ENCODE measurements at regions not wholly inside any gene's neighbourhood (a gene's known extent, or its start where the extent isn't known, plus 50 kb on each side); places are given as distances from the start of the nearest gene placed in this dataset.

DNA sequence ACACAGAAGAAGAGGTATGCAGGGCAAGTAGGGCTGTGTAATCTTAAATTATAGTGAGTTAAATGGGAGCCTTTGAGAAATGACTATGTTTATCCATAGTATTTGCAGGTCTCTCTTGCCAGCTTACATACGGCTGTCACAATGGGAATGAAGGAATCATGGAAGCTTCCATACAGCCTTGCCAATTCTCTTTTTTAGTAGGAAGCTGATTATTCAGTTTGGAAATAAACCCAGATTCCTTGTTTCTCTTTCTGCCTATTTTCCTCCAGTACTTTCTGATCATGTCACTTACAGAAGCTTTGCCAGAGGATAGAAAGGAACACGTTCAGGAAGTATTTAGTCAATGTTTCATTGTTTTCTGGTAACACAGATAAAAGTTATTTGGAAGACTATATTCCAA is 217.4 kb upstream of the DIO2 start:
- Mint-ChIP-seq H3K9me3 (ENCODE audit: insufficient read depth) (no peaks in the 10 kb centered on the region), H3K27me3 (no peaks in the 10 kb centered on the region), H3K4me1 (no peaks in the 10 kb centered on the region), H3K4me3 (no peak overlapping the region), H3K27ac (no peak overlapping the region)
- ChIA-PET POLR2A (no interaction called here), CTCF (no interaction called here)
- Histone ChIP-seq H3K9me3 (ENCODE audit: control extremely low read depth in 1 of 3, control insufficient read depth in 2 of 3, insufficient read depth in 1 of 3, low read length in 2 of 3) (peaks cover 0 to 7% (median 0%) of the 10 kb centered on the region in 3 donors), H3K4me3 (ENCODE audit: control extremely low read depth in 1 of 5, extremely low read depth in 1 of 5, insufficient read depth in 1 of 5, low read depth in 2 of 5, low read length in 4 of 5) (no peak overlapping the region), H4K20me1 (ENCODE audit: control insufficient read depth, insufficient read depth, low read length, poor library complexity, severe bottlenecking) (no peaks in the 10 kb centered on the region), H3K79me2 (ENCODE audit: control insufficient read depth, insufficient read depth, low read length) (no peaks in the 10 kb centered on the region), H3K4me1 (ENCODE audit: control insufficient read depth in 2 of 2, insufficient read depth in 2 of 2, low read length in 2 of 2) (no peaks in the 10 kb centered on the region), H2AFZ (ENCODE audit: insufficient read depth, low read depth, low read length, poor library complexity, severe bottlenecking) (no peak overlapping the region), H3K36me3 (replicated peaks in 1 of 2; ENCODE audit: control extremely low read depth in 1 of 2, control insufficient read depth in 1 of 2, extremely low read depth in 1 of 2, insufficient read depth in 2 of 2, low read length in 1 of 2) (no peaks in the 10 kb centered on the region), H3K9ac (ENCODE audit: low read length) (no peak overlapping the region), H3K4me2 (replicated peaks; ENCODE audit: low read depth, low read length, poor library complexity, severe bottlenecking) (no peak overlapping the region), H3K27ac (ENCODE audit: low read length in 2 of 2) (no peak overlapping the region), H3K27me3 (replicated peaks in 1 of 4; ENCODE audit: control extremely low read depth in 1 of 4, control insufficient read depth in 3 of 4, insufficient read depth in 4 of 4, low read length in 3 of 4) (no peaks in the 10 kb centered on the region)
- intact Hi-C loops (cut with micrococcal nuclease), result no loop called here
- ATAC-seq (ENCODE audit: low read depth) (no peak), DNase-seq (no peak)
- WGBS (ENCODE audit: insufficient coverage), result no CpG with 5 or more reads among the region's 2 CpGs
- TF ChIP-seq, protein P1, sequence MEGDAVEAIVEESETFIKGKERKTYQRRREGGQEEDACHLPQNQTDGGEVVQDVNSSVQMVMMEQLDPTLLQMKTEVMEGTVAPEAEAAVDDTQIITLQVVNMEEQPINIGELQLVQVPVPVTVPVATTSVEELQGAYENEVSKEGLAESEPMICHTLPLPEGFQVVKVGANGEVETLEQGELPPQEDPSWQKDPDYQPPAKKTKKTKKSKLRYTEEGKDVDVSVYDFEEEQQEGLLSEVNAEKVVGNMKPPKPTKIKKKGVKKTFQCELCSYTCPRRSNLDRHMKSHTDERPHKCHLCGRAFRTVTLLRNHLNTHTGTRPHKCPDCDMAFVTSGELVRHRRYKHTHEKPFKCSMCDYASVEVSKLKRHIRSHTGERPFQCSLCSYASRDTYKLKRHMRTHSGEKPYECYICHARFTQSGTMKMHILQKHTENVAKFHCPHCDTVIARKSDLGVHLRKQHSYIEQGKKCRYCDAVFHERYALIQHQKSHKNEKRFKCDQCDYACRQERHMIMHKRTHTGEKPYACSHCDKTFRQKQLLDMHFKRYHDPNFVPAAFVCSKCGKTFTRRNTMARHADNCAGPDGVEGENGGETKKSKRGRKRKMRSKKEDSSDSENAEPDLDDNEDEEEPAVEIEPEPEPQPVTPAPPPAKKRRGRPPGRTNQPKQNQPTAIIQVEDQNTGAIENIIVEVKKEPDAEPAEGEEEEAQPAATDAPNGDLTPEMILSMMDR (IDR thresholded peaks at IDR 0.05), result no peak
- TF ChIP-seq EZH2 (IDR thresholded peaks at IDR 0.05; ENCODE audit: borderline replicate concordance, insufficient read depth, low read depth, low read length, poor library complexity, severe bottlenecking), result no peak

- Histone ChIP-seq H2AFZ (ENCODE audit: insufficient read depth, low read depth, low read length, poor library complexity, severe bottlenecking) (no peak overlapping the region), H3K27ac (ENCODE audit: low read length in 2 of 2) (no peak overlapping the region), H3K36me3 (replicated peaks in 1 of 2; ENCODE audit: control extremely low read depth in 1 of 2, control insufficient read depth in 1 of 2, extremely low read depth in 1 of 2, insufficient read depth in 2 of 2, low read length in 1 of 2) (no peaks in the 10 kb centered on the region), H4K20me1 (ENCODE audit: control insufficient read depth, insufficient read depth, low read length, poor library complexity, severe bottlenecking) (no peaks in the 10 kb centered on the region), H3K9me3 (ENCODE audit: control extremely low read depth in 1 of 3, control insufficient read depth in 2 of 3, insufficient read depth in 1 of 3, low read length in 2 of 3) (peaks cover 0 to 7% (median 0%) of the 10 kb centered on the region in 3 donors), H3K27me3 (replicated peaks in 1 of 4; ENCODE audit: control extremely low read depth in 1 of 4, control insufficient read depth in 3 of 4, insufficient read depth in 4 of 4, low read length in 3 of 4) (no peaks in the 10 kb centered on the region), H3K4me3 (ENCODE audit: control extremely low read depth in 1 of 5, extremely low read depth in 1 of 5, insufficient read depth in 1 of 5, low read depth in 2 of 5, low read length in 4 of 5) (no peak overlapping the region), H3K79me2 (ENCODE audit: control insufficient read depth, insufficient read depth, low read length) (no peaks in the 10 kb centered on the region), H3K4me2 (replicated peaks; ENCODE audit: low read depth, low read length, poor library complexity, severe bottlenecking) (no peak overlapping the region), H3K9ac (ENCODE audit: low read length) (no peak overlapping the region), H3K4me1 (ENCODE audit: control insufficient read depth in 2 of 2, insufficient read depth in 2 of 2, low read length in 2 of 2) (no peaks in the 10 kb centered on the region)
- WGBS (ENCODE audit: insufficient coverage), result no CpG with 5 or more reads among the region's 3 CpGs
- H3K27me3 Mint-ChIP-seq, result no peaks in the 10 kb centered on the region
- ChIA-PET POLR2A (no interaction called here), CTCF (no interaction called here)
- ATAC-seq (ENCODE audit: low read depth) (no peak), DNase-seq (no peak)
- TF ChIP-seq, protein P1 (IDR thresholded peaks at IDR 0.05), result no peak
- no peak for TF ChIP-seq EZH2 (IDR thresholded peaks at IDR 0.05; ENCODE audit: borderline replicate concordance, insufficient read depth, low read depth, low read length, poor library complexity, severe bottlenecking)
- H3K4me1 Mint-ChIP-seq, result no peaks in the 10 kb centered on the region
- no peak overlapping the region for H3K27ac Mint-ChIP-seq
- intact Hi-C loops (cut with micrococcal nuclease), result no loop called here
- no peak overlapping the region for H3K4me3 Mint-ChIP-seq
- no peaks in the 10 kb centered on the region for H3K9me3 Mint-ChIP-seq (ENCODE audit: insufficient read depth)
These were observed 216.9 kb upstream of the DIO2 start for GRCh38 chr14:80428171-80428570.
